HG03064 (cell line): ENCODE measurements at regions not wholly inside any gene's neighbourhood (a gene's known extent, or its start where the extent isn't known, plus 50 kb on each side); places are given as distances from the start of the nearest gene placed in this dataset.
"Not testable (repeated sequence)": the region's sequence is repeated elsewhere in the genome, so short reads cannot be mapped to it uniquely, and the experiment has no call there.

Experiments
- ATAC-seq: cut with Tn5 transposase; IDR thresholded peaks from one replicate; pipeline ENCODE4 v1.9.1; 2021; ENCODE audit warnings: low read depth; ENCODE audit not compliant: unreplicated experiment

DNA sequence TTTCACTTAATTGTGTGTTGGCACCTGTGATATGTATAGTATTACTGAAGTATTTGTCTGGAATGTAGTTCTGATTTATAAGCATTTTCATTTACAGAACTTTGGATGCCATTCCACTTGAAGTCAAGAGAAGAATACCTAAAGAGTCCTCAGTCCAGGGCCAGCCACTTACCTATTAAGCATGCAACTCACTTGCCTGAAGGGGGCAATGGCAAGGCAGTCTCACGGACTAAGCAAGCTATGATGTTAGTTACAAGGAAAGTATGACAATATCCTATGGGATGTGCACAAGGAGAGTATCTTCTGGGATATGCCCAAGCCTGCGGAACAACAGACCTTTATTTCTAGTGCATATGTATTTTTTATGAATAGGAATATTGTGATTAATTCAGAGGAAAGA is 369.4 kb upstream of the GCFC2 start:
- no peak for ATAC-seq

DNA sequence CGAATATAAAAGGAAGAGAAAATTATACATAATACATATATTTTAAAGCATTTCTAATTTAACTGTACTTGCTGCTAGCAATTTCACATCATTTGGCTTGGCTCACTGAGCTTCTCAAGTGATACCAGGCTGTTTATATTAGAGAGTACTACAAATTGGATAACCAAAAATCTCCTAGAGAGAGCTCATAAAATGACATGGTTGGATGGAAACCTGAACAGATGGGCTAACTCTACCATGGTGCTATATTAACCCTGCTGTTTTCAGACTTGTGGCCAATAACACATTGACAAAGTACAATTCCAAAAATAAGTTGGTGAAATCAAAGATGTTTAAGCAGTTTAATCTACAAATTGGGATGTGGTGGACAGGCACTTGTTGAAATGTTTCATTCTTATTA is 364.4 kb upstream of the GCFC2 start:
- no peak for ATAC-seq

DNA sequence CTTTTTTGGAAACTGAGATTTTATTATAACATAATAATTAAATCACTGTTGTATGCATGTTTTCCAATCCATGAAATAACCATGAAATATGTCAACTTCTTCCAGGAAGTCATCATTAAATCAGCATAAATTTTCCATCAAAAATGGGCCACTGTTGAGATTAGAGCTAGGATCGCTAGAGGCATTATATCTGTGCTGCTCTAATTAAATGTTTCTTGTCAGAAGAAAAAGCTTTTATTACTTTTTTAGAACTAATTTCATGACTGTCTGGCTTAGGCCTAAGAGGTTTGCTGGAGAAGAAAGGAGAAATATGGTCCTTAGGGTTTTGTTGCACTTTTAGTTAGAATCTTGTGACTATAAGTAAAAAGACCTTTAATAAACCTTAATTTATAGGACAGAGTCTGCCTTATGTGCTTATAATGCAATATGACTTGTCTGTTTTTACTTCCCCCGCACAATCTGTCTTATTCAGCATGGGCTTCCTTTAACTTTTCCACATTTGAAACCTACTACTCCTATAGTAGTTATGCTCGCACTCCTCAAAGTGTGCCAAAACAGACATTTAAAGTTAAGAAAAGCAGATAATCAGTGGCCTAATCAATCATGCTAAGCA is 363.4 kb upstream of the GCFC2 start:
- ATAC-seq: no peak

DNA sequence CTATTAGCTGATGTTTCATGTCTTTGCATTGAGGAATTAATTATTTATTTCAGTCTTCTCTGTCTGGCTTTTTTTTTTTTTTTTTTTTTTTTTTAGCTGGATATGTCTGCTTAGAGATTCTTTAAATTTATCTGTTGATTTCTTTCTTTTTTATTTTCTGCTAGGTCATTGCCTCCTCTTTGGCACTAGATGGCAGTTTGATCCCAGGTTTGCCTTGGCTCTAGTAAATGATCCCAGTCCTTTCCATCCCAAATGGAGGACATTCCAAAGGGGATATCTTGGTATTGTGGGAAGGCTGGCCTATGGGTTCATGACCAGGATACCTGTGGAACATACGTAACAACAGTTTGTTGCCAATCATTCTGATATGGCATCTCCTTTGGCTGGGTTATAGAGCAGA is 339.5 kb upstream of the GCFC2 start:
- no peak for ATAC-seq

DNA sequence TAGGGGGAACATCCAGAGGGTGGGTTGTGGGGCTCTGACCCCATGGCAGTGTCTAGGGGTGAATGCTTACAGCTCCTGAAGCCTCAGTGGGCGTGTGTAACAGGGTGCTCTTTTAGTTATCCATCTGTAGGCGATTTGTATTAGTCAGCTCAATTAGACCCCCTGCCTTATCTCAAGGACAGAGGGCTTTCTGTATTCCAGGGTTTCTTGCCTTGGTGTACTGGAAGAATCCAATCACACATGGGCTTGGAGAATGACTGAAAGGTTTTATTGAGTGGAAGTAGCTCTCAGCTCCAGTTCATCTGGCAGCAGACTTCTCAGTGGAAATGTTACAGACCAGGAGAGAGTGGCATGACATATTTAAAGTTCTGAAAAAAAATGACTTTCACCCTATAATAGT is 334.0 kb upstream of the GCFC2 start:
- ATAC-seq: no peak

DNA sequence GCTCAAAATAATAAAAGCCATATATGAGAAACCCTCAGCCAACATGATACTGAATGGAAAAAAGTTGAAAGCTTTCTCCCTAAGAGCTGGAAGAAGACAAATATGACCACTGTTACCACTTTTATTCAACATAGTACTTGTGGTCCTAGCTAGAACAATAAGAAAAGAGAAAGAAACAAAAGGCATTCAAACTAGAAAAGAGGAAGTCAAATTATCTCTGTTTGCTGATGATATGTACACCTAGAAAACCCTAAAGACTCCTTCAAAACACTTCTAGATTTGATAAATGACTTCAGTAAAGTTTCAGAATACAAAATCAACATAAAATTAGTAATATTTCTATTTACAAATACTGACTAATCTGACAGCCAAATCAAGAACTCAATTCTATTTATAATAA is 328.8 kb upstream of the GCFC2 start:
- no peak for ATAC-seq

DNA sequence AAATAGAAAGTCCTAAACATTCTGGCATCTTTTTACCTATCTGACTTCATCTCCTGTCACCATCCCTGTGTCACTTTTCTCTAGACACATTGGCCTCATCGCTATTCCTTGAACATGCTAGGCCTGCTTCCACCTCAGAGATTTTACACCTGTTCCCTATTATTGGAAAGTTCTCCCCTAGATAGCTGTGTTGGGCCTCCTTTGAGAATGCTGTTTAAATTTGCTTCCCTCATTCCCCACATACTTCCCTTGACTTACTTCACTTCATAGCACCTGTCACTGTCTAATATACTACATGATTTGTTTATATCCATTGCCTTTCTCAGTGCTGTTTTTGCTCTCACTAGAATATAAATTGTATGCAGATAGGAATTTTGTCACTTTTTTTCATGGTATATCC is 317.0 kb upstream of the GCFC2 start:
- no peak for ATAC-seq

DNA sequence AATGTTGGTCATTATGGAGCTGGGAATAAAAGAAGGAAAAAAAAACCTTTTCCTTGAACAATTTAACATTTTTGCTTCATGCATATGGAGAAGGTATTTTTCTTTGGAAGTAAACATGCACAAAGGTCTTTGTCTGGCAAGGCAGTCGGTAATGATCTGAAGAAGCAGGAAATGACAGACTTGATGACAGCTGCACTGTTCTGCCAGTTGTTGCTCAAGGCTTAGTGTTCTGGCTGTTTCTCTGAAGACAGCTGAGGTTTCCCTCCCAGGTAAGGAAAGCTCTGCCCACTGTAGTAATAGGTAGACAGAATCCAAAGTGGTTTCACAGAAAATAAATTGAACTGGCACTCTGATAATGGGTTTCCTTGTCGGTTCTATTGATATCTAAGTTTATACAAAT is 308.4 kb upstream of the GCFC2 start:
- no peak for ATAC-seq

DNA sequence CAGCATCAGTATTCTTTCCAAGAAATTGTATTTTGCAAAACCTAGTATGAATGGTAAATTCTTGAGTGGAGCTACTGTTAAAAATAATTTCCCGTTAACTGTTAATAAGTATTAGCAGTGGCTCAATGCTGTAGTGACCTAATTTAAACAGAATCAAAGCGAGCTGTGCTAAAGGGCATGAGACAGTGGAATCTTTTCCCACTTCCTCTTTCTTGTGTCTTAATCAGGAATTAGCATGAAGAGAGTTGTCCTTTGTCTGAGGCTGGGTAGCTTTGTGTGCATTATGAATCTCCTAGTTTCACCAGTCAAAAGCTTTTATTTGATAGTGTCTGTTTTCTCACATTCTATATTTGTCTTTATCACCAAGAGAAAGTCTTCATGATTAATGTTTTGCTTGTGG is 298.8 kb upstream of the GCFC2 start:
- no peak for ATAC-seq

DNA sequence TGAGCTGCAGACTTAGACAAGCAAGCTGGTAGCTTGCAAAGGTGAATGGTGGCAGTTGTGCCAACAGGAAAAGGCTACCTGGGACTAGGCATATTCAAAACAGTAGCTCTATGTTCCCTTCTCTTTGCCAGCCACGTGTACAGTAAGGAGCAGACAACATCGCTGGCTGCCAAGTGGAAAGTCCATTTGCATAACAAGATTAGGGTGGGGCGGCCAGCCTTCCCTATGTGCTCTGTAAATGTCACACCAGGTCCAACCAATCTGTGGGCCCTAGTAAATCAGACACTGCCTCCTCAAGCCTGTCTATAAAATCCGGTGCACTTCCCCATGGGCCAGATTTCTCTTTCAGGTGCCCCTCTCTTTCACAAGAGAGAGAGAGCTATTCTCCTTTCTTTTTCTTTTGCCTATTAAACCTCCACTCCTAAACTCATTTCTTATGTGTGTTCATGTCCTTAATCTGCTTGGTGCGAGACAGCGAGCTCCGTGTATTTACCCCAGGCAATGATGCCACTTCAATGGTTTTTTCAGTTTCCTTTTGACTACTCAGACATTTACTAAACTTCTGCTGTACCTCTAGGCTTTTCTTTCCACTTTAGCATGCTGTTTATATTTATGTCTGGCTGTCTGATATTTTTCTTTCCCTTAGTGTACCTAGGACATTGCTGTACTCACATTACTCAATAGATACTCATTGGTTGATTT is 297.4 kb upstream of the GCFC2 start:
- ATAC-seq: no peak

DNA sequence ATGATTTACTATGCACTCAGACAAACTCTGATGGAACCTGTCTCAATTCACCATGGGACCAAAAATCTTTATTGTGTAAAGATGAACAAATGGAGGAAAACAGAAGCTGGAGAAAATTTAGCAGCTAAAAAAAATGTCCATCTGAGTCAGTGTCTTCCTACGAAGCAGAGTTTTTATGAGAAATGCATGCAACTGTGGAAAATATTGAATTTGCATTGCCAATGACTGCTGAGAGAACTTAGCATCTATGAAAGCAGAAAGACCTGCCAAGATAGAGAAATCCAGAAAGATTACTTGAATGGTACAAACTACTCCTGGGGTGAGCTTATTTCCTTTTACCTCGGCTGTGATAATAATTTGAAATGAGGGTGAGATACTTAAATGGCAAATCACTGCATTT is 289.7 kb upstream of the GCFC2 start:
- ATAC-seq: no peak

DNA sequence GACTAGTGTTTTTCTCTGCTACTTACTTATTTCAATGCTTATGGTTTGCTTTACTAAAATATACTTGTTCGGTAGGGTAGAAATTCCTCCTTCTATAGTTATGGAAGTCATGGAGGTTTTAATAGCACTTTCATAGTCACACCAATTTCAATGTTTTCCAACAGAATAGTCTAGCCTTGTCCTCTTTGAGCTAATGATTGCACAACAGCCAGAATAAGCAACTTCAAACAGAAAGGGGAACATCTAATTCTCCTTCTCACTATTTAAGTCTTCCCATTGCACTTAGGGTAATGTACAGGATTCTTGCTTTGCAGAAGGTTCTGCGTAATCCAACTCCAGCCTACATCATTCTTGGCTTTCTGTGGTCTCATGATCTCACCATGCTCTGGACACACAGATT is 287.7 kb upstream of the GCFC2 start:
- ATAC-seq: no peak

DNA sequence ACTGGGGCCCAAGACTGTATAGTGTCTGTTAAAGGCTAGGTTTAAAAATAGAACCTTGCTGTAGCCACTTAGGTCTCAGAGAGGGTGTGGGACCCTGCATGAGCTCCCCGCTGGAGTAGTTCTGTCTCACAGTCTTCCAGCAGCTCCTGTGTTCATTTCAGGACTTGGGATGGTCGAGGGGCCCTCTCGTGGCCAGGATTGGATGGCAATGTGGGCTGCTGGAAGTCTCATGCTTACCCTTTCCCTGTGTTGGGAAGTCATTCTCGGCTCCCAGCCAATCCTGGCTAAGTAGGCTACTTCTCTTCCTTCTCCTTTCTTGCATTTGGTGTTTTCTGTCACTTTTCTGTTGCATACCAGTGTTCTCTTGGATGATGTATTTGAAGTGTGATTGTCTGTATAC is 284.0 kb upstream of the GCFC2 start:
- no peak for ATAC-seq

DNA sequence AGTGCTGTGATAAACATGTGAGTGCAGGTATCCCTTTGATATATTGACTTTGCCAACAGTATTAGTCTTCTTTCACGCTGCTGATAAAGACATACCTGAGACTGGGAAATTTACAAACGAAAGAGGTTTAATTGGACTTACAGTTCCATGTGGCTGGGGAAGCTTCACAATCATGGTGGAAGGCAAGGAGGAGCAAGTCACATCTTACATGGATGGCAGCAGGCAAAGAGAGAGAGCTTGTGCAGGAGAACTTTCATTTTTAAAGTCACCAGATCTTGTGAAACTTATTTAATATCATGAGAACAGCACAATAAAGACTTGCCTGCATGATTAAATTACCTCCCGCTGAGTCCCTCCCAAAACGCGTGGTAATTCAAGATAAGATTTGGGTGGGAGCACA is 277.9 kb upstream of the GCFC2 start:
- not testable (repeated sequence) for ATAC-seq

DNA sequence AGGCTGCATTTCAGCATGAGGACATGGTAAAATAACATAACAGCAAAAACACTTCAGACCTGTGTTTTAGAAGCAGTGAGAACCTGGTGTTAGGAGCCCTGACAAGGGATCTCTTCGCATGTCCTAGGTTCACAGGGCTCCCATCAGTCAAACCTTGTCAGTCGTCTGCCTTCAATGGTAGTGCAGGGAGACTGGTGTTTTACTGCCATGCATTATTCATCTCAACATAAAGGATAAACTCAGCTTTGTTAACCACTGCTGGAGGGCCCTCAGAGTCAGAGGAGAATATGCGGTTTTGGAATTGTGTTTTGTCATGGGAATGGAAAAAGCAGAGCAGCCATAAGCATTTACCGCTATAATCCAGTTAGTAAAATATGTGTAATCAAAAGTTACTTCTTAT is 275.9 kb upstream of the GCFC2 start:
- ATAC-seq: no peak

DNA sequence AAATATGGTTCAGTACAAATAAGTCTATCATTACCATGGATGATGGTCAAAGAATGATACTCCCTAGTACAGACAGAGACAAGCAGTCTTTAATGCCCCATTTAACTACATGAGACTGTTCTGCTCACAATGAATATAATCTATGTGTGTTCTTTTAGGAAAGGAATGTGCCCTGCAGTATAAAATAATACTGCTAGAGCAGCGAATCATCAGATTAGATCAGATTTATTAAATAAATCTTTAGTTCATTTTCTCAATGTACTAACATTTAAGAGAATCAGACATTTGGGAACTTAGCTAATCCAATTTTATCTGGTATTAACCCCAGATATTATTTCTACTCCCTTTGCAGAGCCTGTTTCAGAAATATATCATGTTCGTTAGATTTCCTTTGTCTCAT is 272.0 kb upstream of the GCFC2 start:
- ATAC-seq: no peak

DNA sequence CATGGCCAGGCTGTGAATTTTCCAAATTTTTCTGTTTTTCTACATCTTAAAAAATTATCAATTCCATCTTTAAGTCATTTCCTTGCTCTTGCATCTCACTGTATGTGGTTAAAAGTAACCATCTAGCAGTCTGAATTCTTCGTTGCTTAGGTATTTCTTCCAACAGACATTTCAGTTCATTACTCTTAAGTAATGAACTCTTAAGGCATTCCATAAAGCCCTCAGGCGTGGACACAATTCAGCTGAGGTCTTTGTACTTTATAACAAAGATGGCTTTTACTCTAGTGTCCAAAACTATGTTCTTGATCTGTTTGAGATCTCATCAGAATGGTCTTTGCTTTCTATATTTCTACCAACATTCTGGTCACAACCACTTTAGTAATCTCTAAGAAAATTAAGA is 253.9 kb upstream of the GCFC2 start:
- no peak for ATAC-seq

DNA sequence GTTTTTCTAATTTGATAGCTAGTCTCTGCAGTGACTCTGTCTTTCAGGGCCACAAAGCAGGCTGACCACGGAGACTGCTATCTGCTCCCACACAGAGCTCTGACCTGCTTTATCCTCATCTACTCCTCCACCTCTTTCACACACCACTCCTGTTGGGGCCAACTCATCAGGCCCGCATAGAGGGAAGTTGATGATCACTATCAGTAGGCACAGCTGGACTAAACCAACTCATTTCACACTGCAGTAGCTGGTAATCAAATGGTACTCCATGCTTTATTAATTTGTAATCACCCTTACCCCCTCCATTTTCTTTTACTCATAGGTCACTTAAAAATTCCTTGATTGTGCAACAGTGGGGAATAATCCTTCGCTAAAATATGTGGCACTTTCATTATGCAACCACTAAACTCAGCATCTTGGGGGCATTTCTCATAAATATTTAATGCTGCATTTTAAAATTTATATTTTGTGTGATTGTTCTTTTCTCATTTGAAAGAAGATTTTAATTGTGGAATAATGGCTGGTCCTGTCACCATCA is 249.8 kb upstream of the GCFC2 start:
- no peak for ATAC-seq

DNA sequence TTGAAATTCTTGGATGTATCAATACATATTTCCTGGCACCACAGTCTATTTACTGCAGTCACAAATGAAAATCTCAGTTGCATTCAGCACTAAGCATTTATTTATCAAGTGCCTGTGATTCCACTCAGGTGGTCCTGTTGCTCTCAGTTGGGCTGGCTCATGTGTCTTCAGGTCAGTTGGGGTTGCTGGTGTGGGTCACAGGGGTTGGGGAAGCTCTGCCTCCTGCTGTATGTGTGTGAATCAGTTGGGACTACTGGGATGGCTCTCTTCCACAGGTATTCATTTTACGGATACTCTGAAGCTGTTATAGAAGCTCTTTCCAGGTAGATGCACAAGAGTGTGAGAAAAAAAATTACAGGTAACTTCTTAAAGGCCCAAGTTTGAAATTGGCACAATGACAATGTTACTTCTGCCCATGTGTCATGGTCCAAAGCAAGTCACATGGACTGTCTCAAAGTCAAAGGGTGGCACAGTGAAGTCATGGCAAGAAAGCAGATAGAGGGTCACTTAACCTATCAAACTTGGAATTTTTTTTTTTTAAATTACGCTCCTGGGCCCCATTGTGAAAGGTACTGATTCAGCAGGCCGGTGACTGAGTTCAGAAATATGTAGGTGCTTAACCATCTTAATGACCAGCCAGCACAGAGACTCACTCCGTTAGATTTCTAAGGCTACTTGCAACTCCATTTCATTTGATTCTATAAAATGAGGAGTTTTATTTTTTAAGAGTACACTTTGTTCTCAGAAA is 249.2 kb upstream of the GCFC2 start:
- ATAC-seq: no peak

DNA sequence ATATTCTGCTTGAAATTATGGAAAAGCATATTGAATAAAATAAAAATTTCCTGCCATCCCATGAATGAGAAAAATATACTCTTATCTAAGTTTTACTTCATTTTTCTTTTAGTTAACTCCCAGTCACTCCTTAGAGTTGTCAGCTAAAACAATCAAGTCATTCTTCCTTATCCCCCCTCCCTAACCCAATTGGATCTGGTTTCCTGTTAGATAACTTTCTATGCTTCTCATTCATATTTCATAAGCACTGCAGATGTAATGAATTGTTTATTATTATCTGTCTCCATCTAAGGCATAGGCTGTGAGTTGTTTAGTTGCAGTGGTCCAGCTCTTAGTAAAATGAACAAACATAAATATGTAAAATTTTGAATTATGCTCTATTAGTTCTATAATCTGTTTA is 244.0 kb upstream of the GCFC2 start:
- no peak for ATAC-seq

DNA sequence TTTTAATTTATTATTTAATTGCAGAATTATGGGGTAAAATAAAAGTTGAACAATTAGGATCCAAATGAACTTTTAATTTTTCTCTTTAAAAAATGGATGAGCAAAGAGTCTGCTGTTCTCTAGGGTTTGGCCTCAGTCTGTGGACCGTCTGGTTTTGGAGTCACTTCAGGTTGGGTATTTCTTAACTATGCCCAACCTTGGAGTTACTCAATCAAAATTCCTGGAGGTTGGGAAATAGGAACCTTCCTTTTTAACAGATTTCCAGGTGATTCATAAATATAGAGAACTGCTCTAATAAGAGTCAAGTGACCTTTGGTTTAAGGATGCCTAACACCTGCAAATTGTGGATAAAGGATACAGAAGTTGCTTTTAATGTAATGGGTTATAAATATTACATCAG is 241.5 kb upstream of the GCFC2 start:
- ATAC-seq: no peak
